GM12872 (cell line): ENCODE measurements at regions not wholly inside any gene's neighbourhood (a gene's known extent, or its start where the extent isn't known, plus 50 kb on each side); places are given as distances from the start of the nearest gene placed in this dataset.

Experiments
- TF ChIP-seq, protein P1 (sequence below): IDR thresholded peaks from 3 replicates; pipeline ENCODE4 v1.5.1; 2011; ENCODE audit warnings: low read depth, mild to moderate bottlenecking, low read length, moderate library complexity; ENCODE audit not compliant: insufficient read depth

DNA sequence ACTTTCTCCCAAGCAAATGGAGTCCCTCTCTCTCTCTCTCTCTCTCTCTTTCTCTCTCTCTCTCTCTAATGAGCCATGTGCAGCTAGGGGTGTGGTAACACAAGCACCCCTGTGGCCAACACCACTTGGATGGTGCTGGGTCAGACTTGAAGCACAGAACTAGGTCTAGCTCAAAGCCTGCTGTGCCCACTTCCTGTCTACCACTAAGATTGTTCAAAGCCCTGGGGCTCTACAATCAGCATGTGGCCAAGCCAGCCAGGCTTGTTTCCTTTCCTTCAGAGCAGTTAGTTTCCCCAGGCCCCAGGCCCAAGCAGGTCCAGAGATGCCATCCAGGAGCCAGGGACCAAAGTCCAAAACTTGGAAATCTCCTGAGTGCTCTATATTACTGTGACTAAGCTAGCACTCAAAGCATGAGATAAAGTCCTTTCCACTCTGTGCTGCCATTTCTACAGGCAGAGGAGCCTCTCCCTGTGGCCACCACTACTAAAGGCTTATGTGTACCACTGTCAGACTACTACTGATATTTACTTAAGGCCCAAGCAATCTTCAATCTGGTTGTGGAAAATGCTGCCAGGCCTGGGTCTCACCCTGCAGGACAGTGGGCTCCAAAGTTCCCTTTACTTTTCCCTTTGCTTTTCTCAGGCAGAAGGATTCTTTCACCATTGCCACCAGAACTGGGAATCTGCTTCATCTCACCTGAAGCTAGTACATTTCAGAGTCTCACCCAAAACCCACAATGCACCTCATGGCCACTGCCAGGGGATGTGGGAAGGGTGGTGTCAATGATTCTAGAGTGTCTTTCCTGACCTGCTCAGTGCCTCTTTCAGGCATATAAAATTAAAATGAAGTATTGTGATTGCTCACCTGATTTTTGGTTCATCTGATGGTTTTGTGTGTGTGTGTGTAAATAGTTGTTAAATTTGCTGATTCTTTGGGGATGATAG, 999.5 kb downstream of the NCAM2 start:
- TF ChIP-seq, protein P1, sequence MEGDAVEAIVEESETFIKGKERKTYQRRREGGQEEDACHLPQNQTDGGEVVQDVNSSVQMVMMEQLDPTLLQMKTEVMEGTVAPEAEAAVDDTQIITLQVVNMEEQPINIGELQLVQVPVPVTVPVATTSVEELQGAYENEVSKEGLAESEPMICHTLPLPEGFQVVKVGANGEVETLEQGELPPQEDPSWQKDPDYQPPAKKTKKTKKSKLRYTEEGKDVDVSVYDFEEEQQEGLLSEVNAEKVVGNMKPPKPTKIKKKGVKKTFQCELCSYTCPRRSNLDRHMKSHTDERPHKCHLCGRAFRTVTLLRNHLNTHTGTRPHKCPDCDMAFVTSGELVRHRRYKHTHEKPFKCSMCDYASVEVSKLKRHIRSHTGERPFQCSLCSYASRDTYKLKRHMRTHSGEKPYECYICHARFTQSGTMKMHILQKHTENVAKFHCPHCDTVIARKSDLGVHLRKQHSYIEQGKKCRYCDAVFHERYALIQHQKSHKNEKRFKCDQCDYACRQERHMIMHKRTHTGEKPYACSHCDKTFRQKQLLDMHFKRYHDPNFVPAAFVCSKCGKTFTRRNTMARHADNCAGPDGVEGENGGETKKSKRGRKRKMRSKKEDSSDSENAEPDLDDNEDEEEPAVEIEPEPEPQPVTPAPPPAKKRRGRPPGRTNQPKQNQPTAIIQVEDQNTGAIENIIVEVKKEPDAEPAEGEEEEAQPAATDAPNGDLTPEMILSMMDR = no peak

- TF ChIP-seq, protein P1 = no peak
Measured at GRCh38 chr21:22019766-22020165, 1021.6 kb downstream of the NCAM2 start.

GRCh38 chr21:22020221-22020620, 1022.0 kb downstream of the NCAM2 start:
- TF ChIP-seq, protein P1 = no peak

- TF ChIP-seq, protein P1 = no peak
Measured at GRCh38 chr21:22044431-22044830, 1046.2 kb downstream of the NCAM2 start.

GRCh38 chr21:22046576-22046975, 1048.4 kb downstream of the NCAM2 start:
- TF ChIP-seq, protein P1 = no peak

GRCh38 chr21:22056904-22057303, 1058.7 kb downstream of the NCAM2 start:
- TF ChIP-seq, protein P1 = no peak

- TF ChIP-seq, protein P1 = no peak
Measured at GRCh38 chr21:22062472-22063139, 1064.4 kb downstream of the NCAM2 start.
